Ovary (tissue), 3 donors: ENCODE measurements at regions not wholly inside any gene's neighbourhood (a gene's known extent, or its start where the extent isn't known, plus 50 kb on each side); places are given as distances from the start of the nearest gene placed in this dataset.

Source experiments
- CTCF ChIP-seq, 3 donors: fragments of 450-650 bp in 2 of 3; fragments of 200-600 bp in 1 of 3; IDR thresholded peaks; one replicate each; pipeline versions ENCODE4 v1.5.1 to v1.8.0; 2016 to 2022; ENCODE audit warnings: antibody characterized with exemption in 3 of 3, mild to moderate bottlenecking in 1 of 3
- EP300 ChIP-seq: sonication (generic); formaldehyde crosslinking; IDR thresholded peaks from one replicate; pipeline ENCODE4 v1.6.1; 2017; ENCODE audit warnings: antibody characterized with exemption
- donor health status: DM: no; HTN: no; CAD: no.

DNA sequence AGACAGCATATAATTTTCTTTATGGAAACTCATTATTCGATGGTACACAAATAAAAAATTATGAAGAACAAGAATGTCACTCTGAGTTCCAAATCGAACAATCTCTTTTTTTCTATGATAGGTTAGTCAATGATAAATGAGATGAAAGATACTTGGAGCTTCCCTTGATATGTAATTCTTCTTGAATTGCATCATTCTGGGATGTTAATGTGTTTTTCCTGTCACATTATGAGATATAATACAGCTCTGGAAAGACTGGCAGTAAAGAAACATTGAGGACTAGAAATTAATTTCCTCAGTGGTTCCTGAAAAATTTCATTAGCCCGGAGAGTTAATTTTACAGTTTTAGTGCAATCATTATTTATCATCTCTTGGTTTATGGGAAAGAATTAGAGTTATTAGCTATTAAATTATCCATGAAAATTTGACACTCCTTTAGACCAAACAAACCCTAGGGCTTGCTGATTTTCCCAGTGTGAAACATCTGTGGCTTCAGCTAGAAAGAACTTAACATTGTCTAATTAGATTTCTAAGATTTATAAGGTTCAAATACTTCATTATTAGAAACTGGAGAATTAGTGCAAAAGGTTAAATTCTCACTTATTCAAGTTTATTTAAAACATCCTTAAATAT, 1546.6 kb upstream of the TENM3 start:
- no peak for TF ChIP-seq EP300
- TF ChIP-seq CTCF (IDR thresholded peaks at IDR 0.05): no peak
